NT2/D1 (cell line): ENCODE measurements at regions not wholly inside any gene's neighbourhood (a gene's known extent, or its start where the extent isn't known, plus 50 kb on each side); places are given as distances from the start of the nearest gene placed in this dataset.

ENCODE experiments used
- YY1 ChIP-seq: IDR thresholded peaks from 2 replicates; pipeline ENCODE4 v1.6.1; 2011; ENCODE audit not compliant: insufficient read length, insufficient read depth
- ZNF274 ChIP-seq: IDR thresholded peaks from 2 replicates; pipeline ENCODE4 v1.6.1; 2011; ENCODE audit warnings: mild to moderate bottlenecking, low read depth, low read length

- TF ChIP-seq YY1 (no peak), ZNF274 (no peak)
Measured at GRCh38 chr13:99652141-99652540, 150.9 kb downstream of the TM9SF2 start.
